ENCODE measurements at regions not wholly inside any gene's neighbourhood (a gene's known extent, or its start where the extent isn't known, plus 50 kb on each side); places are given as distances from the start of the nearest gene placed in this dataset.

DNA sequence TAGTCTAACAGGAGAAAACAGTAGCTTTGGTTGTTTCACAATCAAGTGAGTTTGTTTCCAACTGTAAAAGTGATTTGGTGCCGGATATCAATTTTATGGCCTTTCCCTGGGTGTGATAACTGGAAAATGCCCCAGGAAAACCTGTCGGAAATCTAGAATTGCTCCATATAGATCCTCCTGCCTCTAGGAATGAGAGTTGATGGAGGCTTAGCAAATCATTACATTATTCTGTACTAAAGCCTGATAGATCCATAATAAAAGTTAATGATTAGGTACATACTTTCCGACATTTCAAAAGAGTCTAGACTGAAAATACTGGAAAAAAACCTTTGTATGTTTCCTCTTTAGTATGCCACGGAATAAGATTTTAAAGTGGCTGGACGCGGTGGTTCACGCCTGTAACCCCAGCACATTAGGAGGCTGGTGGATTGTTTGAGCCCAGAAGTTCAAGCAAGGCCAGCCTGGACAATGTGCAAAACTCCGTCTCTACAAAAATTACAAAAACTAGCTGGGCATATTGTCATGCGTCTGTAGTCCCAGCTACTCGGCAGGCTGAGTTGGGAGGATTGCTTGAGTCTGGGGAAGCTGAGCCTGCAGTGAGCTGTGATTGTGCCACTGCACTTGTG lies 70.0 kb upstream of the SLC45A1 start:
- Histone ChIP-seq H3K36me3 (ENCODE audit: insufficient read depth, low read length) (no peaks in the 10 kb centered on the region), H3K9me3 (ENCODE audit: insufficient read depth, low read depth, low read length) (no peaks in the 10 kb centered on the region), H3K4me1 (ENCODE audit: insufficient read depth, low read length) (no peaks in the 10 kb centered on the region; the same call in 1 of the 2 replicates), H3K9ac (ENCODE audit: low read depth, low read length) (no peak overlapping the region), H3K27me3 (ENCODE audit: insufficient read depth, low read length) (no peaks in the 10 kb centered on the region), H3K4me3 (ENCODE audit: low read length) (no peak overlapping the region), H3K27ac (ENCODE audit: low read depth, low read length) (no peak overlapping the region)
- 97% methylated on average over 10 of the region's 10 CpGs for WGBS

DNA sequence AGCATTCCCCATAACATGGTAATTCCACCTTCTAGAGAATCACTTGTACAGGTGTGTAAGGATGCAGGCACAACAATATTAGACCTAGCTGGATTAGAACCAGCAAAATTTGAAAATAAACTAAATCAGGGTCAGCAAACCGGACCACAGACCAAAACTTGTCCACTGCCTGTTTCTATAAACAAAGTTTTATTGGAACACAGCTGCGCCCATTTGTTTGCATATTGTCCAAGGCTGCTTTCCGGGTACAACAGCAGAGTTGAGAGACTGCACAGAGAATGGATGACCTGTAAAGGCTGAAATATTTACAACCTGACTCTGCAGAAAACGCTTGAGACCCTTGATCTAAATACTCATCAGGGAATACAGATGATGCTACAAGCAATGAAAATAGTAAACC lies 73.6 kb upstream of the SLC45A1 start:
- no peaks in the 10 kb centered on the region for H3K27me3 ChIP-seq (ENCODE audit: insufficient read depth, low read length)
- no peak overlapping the region for H3K9ac ChIP-seq (ENCODE audit: low read depth, low read length)
- no peak overlapping the region for H3K27ac ChIP-seq (ENCODE audit: low read depth, low read length)
- no peaks in the 10 kb centered on the region for H3K9me3 ChIP-seq (ENCODE audit: insufficient read depth, low read depth, low read length)
- WGBS, result 80% methylated on average over 4 of the region's 4 CpGs
- peaks cover 3% of the 10 kb centered on the region for H3K4me1 ChIP-seq (ENCODE audit: insufficient read depth, low read length)
- no peak overlapping the region for H3K4me3 ChIP-seq (ENCODE audit: low read length)
- no peaks in the 10 kb centered on the region for H3K36me3 ChIP-seq (ENCODE audit: insufficient read depth, low read length)

DNA sequence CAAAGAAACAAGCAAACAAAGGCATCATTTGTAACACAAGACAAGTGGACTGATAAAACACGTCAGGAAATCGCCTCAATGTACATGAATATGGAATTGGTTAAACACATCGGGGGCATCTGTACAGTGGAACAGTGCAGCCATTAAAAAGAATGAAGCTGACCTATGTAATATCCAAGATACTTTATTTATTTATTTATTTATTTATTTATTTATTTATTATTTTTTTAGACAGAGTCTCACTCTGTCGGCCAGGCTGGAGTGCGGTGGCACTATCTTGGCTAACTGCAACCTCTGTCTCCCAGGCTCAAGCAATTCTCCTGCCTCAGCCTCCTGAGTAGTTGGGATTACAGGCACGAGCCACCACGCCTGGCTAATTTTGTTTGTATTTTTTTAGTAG lies 75.4 kb upstream of the SLC45A1 start:
- 90% methylated on average over 7 of the region's 7 CpGs for WGBS
- Histone ChIP-seq H3K4me3 (ENCODE audit: low read length) (no peak overlapping the region), H3K27me3 (ENCODE audit: insufficient read depth, low read length) (no peaks in the 10 kb centered on the region), H3K9me3 (ENCODE audit: insufficient read depth, low read depth, low read length) (no peaks in the 10 kb centered on the region), H3K36me3 (ENCODE audit: insufficient read depth, low read length) (no peaks in the 10 kb centered on the region), H3K9ac (ENCODE audit: low read depth, low read length) (no peak overlapping the region), H3K27ac (ENCODE audit: low read depth, low read length) (no peak overlapping the region), H3K4me1 (ENCODE audit: insufficient read depth, low read length) (peaks cover 19% of the 10 kb centered on the region)

DNA sequence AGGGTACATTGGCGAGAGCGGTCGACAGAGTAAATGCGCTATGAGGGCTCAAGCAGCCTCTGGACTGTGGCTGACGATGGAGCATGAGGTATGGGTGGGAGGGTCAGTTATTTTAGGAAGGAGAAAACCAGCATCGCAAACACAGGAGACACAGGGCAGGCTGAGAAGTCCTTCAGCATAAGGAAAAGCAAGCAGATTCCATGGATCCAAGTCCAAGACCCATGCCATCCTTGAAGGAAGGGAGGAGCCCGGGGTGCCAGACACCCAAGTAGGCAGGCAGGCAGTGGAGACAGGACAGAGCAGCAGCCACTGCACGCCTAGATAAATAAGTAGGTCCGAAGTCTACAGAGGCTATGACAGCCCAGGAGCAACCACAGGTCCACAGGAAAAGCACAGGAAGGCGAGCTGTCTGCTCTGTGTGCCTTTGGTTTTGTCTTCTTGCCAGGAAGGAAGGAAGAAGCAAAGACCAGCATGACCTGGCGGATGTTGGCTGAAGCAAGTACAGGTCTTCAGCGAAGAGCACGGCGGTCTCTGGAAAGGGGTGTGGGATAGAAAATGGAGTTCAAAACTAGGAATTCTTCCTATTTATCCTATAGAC lies 76.4 kb upstream of the SLC45A1 start:
- 94% methylated on average over 14 of the region's 14 CpGs for WGBS
- Histone ChIP-seq H3K27me3 (ENCODE audit: insufficient read depth, low read length) (no peaks in the 10 kb centered on the region), H3K9ac (ENCODE audit: low read depth, low read length) (no peak overlapping the region), H3K27ac (ENCODE audit: low read depth, low read length) (no peak overlapping the region), H3K36me3 (ENCODE audit: insufficient read depth, low read length) (no peaks in the 10 kb centered on the region), H3K9me3 (ENCODE audit: insufficient read depth, low read depth, low read length) (no peaks in the 10 kb centered on the region), H3K4me3 (ENCODE audit: low read length) (no peak overlapping the region), H3K4me1 (ENCODE audit: insufficient read depth, low read length) (peaks cover 19% of the 10 kb centered on the region)

DNA sequence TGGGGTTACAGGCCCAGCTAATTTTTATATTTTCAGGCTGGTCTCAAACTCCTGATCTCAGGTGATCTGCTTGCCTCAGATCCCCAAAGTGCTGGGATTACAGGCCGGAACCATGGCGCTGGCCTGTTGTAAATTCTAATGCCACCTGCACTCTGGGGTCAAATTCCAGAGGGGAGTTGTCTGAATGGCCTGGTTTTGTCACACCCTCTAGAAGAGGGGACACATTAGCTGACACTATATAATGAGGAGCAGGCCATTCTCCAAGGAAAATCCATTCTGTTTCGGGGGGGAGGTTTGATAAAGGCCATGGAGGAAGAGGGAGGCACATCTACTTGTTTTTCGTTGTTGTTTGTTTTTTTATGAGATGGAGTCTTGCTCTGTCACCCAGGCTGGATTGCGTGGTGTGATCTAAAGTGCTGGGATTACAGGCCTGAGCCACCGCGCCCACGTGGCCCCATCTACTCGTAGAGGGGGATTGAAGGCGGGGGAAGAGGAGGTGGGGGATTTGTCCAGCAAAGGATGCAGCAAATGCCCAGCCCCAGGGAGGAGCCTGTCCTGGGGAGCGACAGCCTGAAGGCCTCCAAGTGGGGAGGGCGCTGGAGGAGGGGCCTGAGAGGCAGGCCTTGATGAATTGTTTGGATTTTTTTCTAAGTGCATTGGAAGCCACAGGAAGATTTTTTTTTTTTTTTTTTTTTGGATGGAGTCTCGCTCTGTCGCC lies 78.4 kb upstream of the SLC45A1 start:
- Histone ChIP-seq H3K4me3 (ENCODE audit: low read length) (no peak overlapping the region), H3K9ac (ENCODE audit: low read depth, low read length) (no peak overlapping the region), H3K27me3 (ENCODE audit: insufficient read depth, low read length) (no peaks in the 10 kb centered on the region), H3K9me3 (ENCODE audit: insufficient read depth, low read depth, low read length) (no peaks in the 10 kb centered on the region), H3K4me1 (ENCODE audit: insufficient read depth, low read length) (peaks cover 19% of the 10 kb centered on the region), H3K27ac (ENCODE audit: low read depth, low read length) (peak overlapping the region; percentile 7; the same call in 1 of the 2 replicates), H3K36me3 (ENCODE audit: insufficient read depth, low read length) (no peaks in the 10 kb centered on the region)
- WGBS, result 55% methylated on average over 14 of the region's 14 CpGs

DNA sequence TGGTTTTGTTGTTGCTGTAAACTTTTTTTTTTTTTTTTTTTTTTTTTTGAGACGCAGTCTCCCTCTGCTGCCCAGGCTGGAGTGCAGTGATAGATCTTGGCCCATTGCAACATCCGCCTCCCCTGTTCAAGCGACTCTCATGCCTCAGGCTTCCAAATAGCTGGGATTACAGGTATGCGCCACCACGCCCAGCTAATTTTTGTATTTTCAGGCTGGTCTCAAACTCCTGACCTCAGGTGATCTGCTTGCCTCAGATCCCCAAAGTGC lies 78.9 kb upstream of the SLC45A1 start:
- Histone ChIP-seq H3K9ac (ENCODE audit: low read depth, low read length) (no peak overlapping the region), H3K27ac (ENCODE audit: low read depth, low read length) (peak overlapping the region; percentile 7; the same call in 1 of the 2 replicates), H3K27me3 (ENCODE audit: insufficient read depth, low read length) (no peaks in the 10 kb centered on the region)

DNA sequence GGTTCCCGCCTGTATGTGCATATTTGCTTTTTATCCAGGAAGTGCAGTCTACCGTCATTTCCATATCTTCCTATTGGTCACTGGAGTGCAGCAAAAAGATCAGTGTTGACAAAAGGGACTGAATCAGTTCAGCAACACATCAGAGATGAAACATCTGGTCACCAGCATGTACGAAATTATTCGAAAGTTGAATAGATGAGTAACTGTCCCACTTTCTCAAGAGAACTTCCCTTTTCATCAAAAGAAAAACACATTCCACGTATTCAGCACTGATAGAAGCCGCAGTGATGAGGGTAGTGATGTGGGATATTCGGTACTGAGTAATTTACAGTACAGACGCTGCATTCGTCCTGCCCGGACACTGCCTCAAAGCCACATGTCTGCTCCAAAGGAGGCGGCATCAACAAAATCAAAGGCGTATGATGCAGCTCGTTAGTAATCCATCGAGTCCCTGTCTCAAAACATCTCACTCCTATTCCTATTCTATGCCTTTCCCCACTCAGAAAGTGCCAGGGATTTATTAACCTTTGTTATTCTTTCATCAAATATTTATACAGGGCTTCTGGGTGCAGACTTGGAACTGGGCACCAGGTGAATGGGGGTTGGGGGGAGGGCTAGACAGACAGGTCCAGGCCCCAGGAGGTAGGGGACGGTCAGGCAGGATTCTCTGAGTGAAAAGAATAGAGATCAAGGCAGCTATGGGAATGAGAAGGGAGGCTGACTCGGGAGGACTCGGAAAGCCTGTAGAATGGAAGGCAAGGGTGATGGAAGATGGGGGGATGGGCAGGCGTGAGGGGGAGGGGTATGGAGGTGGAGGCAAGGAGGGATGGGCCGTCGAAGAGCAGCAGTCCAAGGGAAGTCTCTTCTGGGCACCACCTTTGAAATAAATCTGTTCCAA lies 79.5 kb upstream of the SLC45A1 start:
- no peaks in the 10 kb centered on the region for H3K27me3 ChIP-seq (ENCODE audit: insufficient read depth, low read length)
- H3K4me3 ChIP-seq (ENCODE audit: low read length), result no peak overlapping the region
- H3K36me3 ChIP-seq (ENCODE audit: insufficient read depth, low read length), result no peaks in the 10 kb centered on the region
- H3K4me1 ChIP-seq (ENCODE audit: insufficient read depth, low read length), result peaks cover 19% of the 10 kb centered on the region
- WGBS, result 73% methylated on average over 20 of the region's 20 CpGs
- H3K9ac ChIP-seq (ENCODE audit: low read depth, low read length), result no peak overlapping the region
- no peak overlapping the region for H3K27ac ChIP-seq (ENCODE audit: low read depth, low read length)
- no peaks in the 10 kb centered on the region for H3K9me3 ChIP-seq (ENCODE audit: insufficient read depth, low read depth, low read length)

More for the DNA sequence above, 78.9 kb upstream of the SLC45A1 start:
- H3K4me1 ChIP-seq (ENCODE audit: insufficient read depth, low read length), result peaks cover 19% of the 10 kb centered on the region
- H3K4me3 ChIP-seq (ENCODE audit: low read length), result no peak overlapping the region
- no peaks in the 10 kb centered on the region for H3K9me3 ChIP-seq (ENCODE audit: insufficient read depth, low read depth, low read length)
- 72% methylated on average over 5 of the region's 5 CpGs for WGBS
- no peaks in the 10 kb centered on the region for H3K36me3 ChIP-seq (ENCODE audit: insufficient read depth, low read length)

DNA sequence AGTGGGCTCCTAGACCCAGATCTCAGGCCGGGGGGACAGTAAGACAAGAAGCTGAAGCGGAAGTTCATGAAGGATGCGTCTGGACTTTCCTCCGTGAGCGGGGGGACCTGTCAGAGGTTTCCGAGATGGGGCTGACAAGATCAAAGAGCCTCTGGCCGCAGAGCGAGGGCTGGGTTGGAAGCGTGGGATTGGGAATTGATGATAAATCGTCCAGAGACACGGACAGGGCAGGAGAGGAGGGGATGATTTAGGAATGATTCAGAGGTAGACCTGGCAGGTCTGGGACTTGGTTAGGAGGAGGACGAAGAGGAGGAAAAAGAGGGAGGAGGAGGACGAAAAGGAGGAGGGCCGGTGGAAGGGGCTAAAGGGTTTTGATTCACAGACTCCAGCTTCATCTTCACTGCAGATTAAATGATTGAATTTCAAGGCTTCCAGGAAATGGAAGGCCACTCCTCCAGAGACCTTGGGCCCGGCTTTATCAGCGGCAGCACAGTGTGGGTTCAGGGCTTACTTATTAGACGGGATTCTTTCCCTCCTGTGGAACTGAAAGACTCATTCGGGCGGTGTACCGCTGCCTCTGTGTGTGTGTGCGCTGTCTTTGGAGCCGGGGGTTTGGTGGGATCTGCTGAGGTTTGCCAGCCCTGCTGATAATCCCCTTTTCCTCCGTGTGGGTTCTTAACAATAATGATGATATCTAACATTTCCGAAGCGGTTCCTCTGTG lies 85.7 kb upstream of the SLC45A1 start:
- 82% methylated on average over 25 of the region's 25 CpGs for WGBS
- Histone ChIP-seq H3K27ac (ENCODE audit: low read depth, low read length) (no peak overlapping the region), H3K9me3 (ENCODE audit: insufficient read depth, low read depth, low read length) (no peaks in the 10 kb centered on the region), H3K9ac (ENCODE audit: low read depth, low read length) (no peak overlapping the region), H3K4me1 (ENCODE audit: insufficient read depth, low read length) (no peaks in the 10 kb centered on the region), H3K4me3 (ENCODE audit: low read length) (no peak overlapping the region), H3K27me3 (ENCODE audit: insufficient read depth, low read length) (no peaks in the 10 kb centered on the region), H3K36me3 (ENCODE audit: insufficient read depth, low read length) (no peaks in the 10 kb centered on the region)

DNA sequence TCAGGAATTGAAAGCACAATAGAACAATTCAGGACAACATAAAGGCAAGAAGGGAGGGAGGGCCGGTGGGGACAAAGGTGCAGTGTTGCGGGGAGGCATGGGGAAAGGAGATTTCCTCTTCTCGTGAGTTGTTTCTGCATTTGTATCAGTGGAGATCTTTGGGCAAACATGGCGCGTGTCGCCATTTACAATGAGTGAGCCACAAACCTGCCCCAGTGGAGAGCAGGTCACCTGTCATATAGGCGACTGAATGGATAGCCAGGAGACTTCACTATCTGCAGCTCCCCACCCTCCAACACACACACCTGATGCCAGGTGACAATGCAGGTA lies 87.7 kb upstream of the SLC45A1 start:
- 92% methylated on average over 7 of the region's 7 CpGs for WGBS
- H3K4me1 ChIP-seq (ENCODE audit: insufficient read depth, low read length), result no peaks in the 10 kb centered on the region
- no peak overlapping the region for H3K9ac ChIP-seq (ENCODE audit: low read depth, low read length)
- no peak overlapping the region for H3K27ac ChIP-seq (ENCODE audit: low read depth, low read length)
- H3K9me3 ChIP-seq (ENCODE audit: insufficient read depth, low read depth, low read length), result no peaks in the 10 kb centered on the region
- no peak overlapping the region for H3K4me3 ChIP-seq (ENCODE audit: low read length)
- H3K36me3 ChIP-seq (ENCODE audit: insufficient read depth, low read length), result no peaks in the 10 kb centered on the region
- H3K27me3 ChIP-seq (ENCODE audit: insufficient read depth, low read length), result no peaks in the 10 kb centered on the region

DNA sequence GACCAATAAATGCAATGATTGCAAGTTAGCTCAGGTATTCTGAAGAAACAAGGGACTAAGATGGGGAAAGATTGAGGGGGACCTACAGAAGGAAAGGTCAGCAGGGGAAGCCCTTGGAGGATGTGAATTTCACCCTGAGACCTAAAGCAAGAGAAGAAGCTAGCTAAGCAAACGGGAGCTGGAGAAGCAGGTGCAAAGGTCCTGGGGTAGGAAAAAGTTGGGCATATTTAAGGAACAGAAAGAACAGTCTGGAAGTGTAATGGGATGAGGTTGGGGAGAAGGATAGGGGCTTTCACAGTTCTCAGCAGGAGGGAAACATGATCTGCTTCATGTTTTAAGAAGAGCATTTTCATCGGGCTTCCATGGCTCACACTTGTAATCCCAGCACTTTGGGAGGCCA lies 89.7 kb upstream of the SLC45A1 start:
- WGBS, result 96% methylated on average over 2 of the region's 2 CpGs

More for the DNA sequence above, 89.7 kb upstream of the SLC45A1 start:
- Histone ChIP-seq H3K4me3 (ENCODE audit: low read length) (no peak overlapping the region), H3K36me3 (ENCODE audit: insufficient read depth, low read length) (no peaks in the 10 kb centered on the region), H3K4me1 (ENCODE audit: insufficient read depth, low read length) (no peaks in the 10 kb centered on the region; the same call in 1 of the 2 replicates), H3K9ac (ENCODE audit: low read depth, low read length) (no peak overlapping the region), H3K27me3 (ENCODE audit: insufficient read depth, low read length) (no peaks in the 10 kb centered on the region), H3K27ac (ENCODE audit: low read depth, low read length) (no peak overlapping the region), H3K9me3 (ENCODE audit: insufficient read depth, low read depth, low read length) (no peaks in the 10 kb centered on the region)

All from HUES64 (cell line).